ENCODE measurements at regions not wholly inside any gene's neighbourhood (a gene's known extent, or its start where the extent isn't known, plus 50 kb on each side); places are given as distances from the start of the nearest gene placed in this dataset.

DNA sequence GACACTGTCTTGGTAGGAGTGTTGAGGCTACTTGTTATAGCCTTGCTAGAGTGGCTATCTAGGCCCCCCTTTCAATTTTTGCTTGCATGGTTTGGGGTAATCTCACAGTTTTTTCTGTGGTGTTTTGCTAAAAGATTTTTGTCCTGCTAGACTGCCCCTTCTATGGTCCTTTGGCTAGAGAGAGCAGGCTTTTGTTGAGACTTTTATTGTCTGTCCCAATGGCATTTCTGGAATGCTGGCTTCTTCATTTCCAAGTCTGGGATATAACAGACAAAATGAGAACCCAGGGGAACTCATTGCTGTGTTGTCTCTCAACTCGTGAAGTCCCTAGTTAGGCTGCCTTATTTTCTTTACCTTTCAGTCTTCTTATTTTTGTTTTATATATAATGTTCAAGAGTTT lies 160.2 kb upstream of the ZC4H2 start:
- no peaks in the 10 kb centered on the region for H4K20me1 ChIP-seq (ENCODE audit: control insufficient read depth, extremely low read depth, insufficient read depth, low read length)
- no peak for DNase-seq (ENCODE audit: low read depth in 2 of 2)
- H3K9me3 ChIP-seq (ENCODE audit: control insufficient read depth, insufficient read depth, low read depth, low read length) = no peaks in the 10 kb centered on the region
- H2AFZ ChIP-seq (ENCODE audit: low read length) = no peak overlapping the region
- no peaks in the 10 kb centered on the region for H3K4me1 ChIP-seq (ENCODE audit: control insufficient read depth, extremely low read depth, insufficient read depth, low read length)
- no peak overlapping the region for H3K9ac ChIP-seq (ENCODE audit: insufficient read depth, low read length)
- no peak overlapping the region for H3K4me2 ChIP-seq (ENCODE audit: extremely low read depth, insufficient read depth, low read length)
- H3K27ac ChIP-seq (ENCODE audit: insufficient read depth, low read length) = no peak overlapping the region
- H3K4me3 ChIP-seq (replicated peaks in 1 of 4; ENCODE audit: control extremely low read depth in 1 of 4, insufficient read depth in 1 of 4, low read depth in 3 of 4, low read length in 4 of 4) = no peak overlapping the region
- no peaks in the 10 kb centered on the region for H3K36me3 ChIP-seq (ENCODE audit: control insufficient read depth, insufficient read depth, low read length)
- no peaks in the 10 kb centered on the region for H3K27me3 ChIP-seq (ENCODE audit: control insufficient read depth, insufficient read depth, low read length)
- TF ChIP-seq EZH2 (IDR thresholded peaks at IDR 0.05; ENCODE audit: low read length, missing control alignments) (no peak), CTCF (conservative IDR thresholded peaks at IDR 0.05 in 1 of 2, IDR thresholded peaks at IDR 0.05 in 1 of 2; ENCODE audit: low read depth in 1 of 2, low read length in 2 of 2) (no peak)
- H3K79me2 ChIP-seq (ENCODE audit: control insufficient read depth, insufficient read depth, low read length) = no peaks in the 10 kb centered on the region

DNA sequence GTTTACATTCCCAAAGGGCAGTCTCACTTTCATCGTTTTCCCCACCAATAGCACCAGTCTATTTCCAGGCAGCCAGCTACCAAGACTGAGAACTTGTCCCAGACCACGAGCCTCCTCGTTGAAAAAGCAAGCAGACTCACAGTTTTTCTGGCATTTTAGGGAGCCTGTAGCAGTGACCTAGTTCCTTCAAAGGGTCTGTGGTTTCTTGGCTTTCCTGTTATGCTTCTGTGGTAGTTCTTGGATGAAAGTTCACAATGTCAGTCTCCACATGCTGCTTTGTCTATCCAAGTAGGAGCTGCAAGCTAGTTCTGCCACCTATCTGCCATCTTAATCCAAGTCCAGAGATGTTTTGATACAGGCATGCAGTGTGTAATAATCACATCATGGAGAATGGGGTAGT lies 151.6 kb upstream of the ZC4H2 start:
- H3K4me2 ChIP-seq (ENCODE audit: extremely low read depth, insufficient read depth, low read length) = no peak overlapping the region
- no peaks in the 10 kb centered on the region for H3K79me2 ChIP-seq (ENCODE audit: control insufficient read depth, insufficient read depth, low read length)
- no peaks in the 10 kb centered on the region for H3K4me1 ChIP-seq (ENCODE audit: control insufficient read depth, extremely low read depth, insufficient read depth, low read length)
- no peak for DNase-seq (ENCODE audit: low read depth in 2 of 2)
- no peak for TF ChIP-seq EZH2 (IDR thresholded peaks at IDR 0.05; ENCODE audit: low read length, missing control alignments)
- TF ChIP-seq CTCF (conservative IDR thresholded peaks at IDR 0.05 in 1 of 2, IDR thresholded peaks at IDR 0.05 in 1 of 2; ENCODE audit: low read depth in 1 of 2, low read length in 2 of 2) = no peak
- H3K27ac ChIP-seq (ENCODE audit: insufficient read depth, low read length) = no peak overlapping the region
- no peaks in the 10 kb centered on the region for H4K20me1 ChIP-seq (ENCODE audit: control insufficient read depth, extremely low read depth, insufficient read depth, low read length)
- H3K4me3 ChIP-seq (replicated peaks in 1 of 4; ENCODE audit: control extremely low read depth in 1 of 4, insufficient read depth in 1 of 4, low read depth in 3 of 4, low read length in 4 of 4) = no peak overlapping the region
- H3K9ac ChIP-seq (ENCODE audit: insufficient read depth, low read length) = no peak overlapping the region
- H3K9me3 ChIP-seq (ENCODE audit: control insufficient read depth, insufficient read depth, low read depth, low read length) = no peaks in the 10 kb centered on the region
- no peaks in the 10 kb centered on the region for H3K36me3 ChIP-seq (ENCODE audit: control insufficient read depth, insufficient read depth, low read length)
- no peak overlapping the region for H2AFZ ChIP-seq (ENCODE audit: low read length)
- no peaks in the 10 kb centered on the region for H3K27me3 ChIP-seq (ENCODE audit: control insufficient read depth, insufficient read depth, low read length)

DNA sequence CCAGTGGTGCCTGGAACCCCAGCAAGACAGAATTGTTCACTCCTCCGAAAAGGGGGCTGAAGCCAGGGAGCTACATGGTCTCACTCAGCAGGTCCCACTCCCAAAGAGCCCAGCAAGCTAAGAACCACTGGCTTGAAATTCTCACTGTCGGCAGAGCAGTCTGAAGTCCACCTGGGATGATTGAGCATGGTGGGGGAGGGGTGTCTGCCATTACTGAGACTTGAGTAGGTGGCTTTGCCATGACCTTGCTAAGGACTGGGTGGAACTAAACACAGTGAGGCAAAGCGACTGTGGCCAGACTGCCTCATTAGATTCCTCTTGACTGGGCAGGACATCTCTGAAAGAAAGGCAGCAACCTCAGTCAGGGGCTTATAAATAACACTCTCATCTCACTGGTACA lies 122.6 kb upstream of the ZC4H2 start:
- H3K79me2 ChIP-seq (ENCODE audit: control insufficient read depth, insufficient read depth, low read length) = no peaks in the 10 kb centered on the region
- no peaks in the 10 kb centered on the region for H4K20me1 ChIP-seq (ENCODE audit: control insufficient read depth, extremely low read depth, insufficient read depth, low read length)
- H3K9ac ChIP-seq (ENCODE audit: insufficient read depth, low read length) = no peak overlapping the region
- no peaks in the 10 kb centered on the region for H3K9me3 ChIP-seq (ENCODE audit: control insufficient read depth, insufficient read depth, low read depth, low read length)
- no peaks in the 10 kb centered on the region for H3K27me3 ChIP-seq (ENCODE audit: control insufficient read depth, insufficient read depth, low read length)
- no peaks in the 10 kb centered on the region for H3K4me1 ChIP-seq (ENCODE audit: control insufficient read depth, extremely low read depth, insufficient read depth, low read length)
- H3K4me2 ChIP-seq (ENCODE audit: extremely low read depth, insufficient read depth, low read length) = no peak overlapping the region
- no peak overlapping the region for H2AFZ ChIP-seq (ENCODE audit: low read length)
- no peak overlapping the region for H3K27ac ChIP-seq (ENCODE audit: insufficient read depth, low read length)
- no peaks in the 10 kb centered on the region for H3K36me3 ChIP-seq (ENCODE audit: control insufficient read depth, insufficient read depth, low read length)
- H3K4me3 ChIP-seq (replicated peaks in 1 of 4; ENCODE audit: control extremely low read depth in 1 of 4, insufficient read depth in 1 of 4, low read depth in 3 of 4, low read length in 4 of 4) = no peak overlapping the region
- TF ChIP-seq CTCF (conservative IDR thresholded peaks at IDR 0.05 in 1 of 2, IDR thresholded peaks at IDR 0.05 in 1 of 2; ENCODE audit: low read depth in 1 of 2, low read length in 2 of 2) (no peak), EZH2 (IDR thresholded peaks at IDR 0.05; ENCODE audit: low read length, missing control alignments) (no peak)
- no peak for DNase-seq (ENCODE audit: low read depth in 2 of 2)

Data from fibroblast of lung (primary cell).